22Rv1 (cell line): ENCODE measurements at regions not wholly inside any gene's neighbourhood (a gene's known extent, or its start where the extent isn't known, plus 50 kb on each side); places are given as distances from the start of the nearest gene placed in this dataset.

Experiments used
- ZFX ChIP-seq: fragments of 450-650 bp; IDR thresholded peaks from 2 replicates; pipeline ENCODE4 v1.6.1; 2017; ENCODE audit warnings: antibody characterized with exemption, borderline replicate concordance
- TF ChIP-seq, protein P1 (sequence below): fragments of 450-650 bp; IDR thresholded peaks from 2 replicates; pipeline ENCODE4 v1.5.1; 2017; ENCODE audit warnings: mild to moderate bottlenecking

DNA sequence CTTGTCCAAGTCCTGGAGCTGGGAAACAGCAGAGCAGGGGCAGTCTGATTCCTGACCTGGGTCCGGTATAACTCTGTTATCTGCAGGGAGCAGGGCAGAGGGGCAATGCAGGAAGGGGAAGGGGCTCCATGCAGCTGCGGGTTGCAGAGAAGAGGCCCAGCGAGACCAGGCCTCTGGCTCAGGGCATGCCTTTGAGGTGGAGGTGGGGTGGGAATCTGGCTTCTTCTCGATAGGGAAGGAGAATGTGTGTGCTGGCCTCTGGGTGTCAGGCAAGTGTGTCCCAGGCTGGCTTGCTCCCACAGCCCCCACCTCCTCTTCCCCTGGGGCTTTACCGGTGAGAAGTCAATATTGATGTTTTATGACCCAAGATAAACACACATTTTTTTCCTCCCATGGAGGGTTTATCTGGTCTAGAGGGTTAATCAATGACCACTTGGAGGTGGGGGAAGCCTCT lies 187.1 kb upstream of the HAAO start:
- TF ChIP-seq, protein P1, sequence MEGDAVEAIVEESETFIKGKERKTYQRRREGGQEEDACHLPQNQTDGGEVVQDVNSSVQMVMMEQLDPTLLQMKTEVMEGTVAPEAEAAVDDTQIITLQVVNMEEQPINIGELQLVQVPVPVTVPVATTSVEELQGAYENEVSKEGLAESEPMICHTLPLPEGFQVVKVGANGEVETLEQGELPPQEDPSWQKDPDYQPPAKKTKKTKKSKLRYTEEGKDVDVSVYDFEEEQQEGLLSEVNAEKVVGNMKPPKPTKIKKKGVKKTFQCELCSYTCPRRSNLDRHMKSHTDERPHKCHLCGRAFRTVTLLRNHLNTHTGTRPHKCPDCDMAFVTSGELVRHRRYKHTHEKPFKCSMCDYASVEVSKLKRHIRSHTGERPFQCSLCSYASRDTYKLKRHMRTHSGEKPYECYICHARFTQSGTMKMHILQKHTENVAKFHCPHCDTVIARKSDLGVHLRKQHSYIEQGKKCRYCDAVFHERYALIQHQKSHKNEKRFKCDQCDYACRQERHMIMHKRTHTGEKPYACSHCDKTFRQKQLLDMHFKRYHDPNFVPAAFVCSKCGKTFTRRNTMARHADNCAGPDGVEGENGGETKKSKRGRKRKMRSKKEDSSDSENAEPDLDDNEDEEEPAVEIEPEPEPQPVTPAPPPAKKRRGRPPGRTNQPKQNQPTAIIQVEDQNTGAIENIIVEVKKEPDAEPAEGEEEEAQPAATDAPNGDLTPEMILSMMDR, result no peak
- TF ChIP-seq ZFX, result no peak
